Activated CD8-positive, alpha-beta memory T cell treated with anti-CD3 and anti-CD28 coated beads, Interleukin-2, amount 50 U/mL, for 1 hour (primary cell): ENCODE measurements at regions not wholly inside any gene's neighbourhood (a gene's known extent, or its start where the extent isn't known, plus 50 kb on each side); places are given as distances from the start of the nearest gene placed in this dataset.

Experiments used
- DNase-seq: peaks from one replicate; pipeline ENCODE4 v3.0.0-alpha.2; 2020; ENCODE audit errors: extremely low read depth

- DNase-seq: no peak
These were observed 239.2 kb downstream of the MSRB3 start for GRCh38 chr12:65517656-65518210.

DNA sequence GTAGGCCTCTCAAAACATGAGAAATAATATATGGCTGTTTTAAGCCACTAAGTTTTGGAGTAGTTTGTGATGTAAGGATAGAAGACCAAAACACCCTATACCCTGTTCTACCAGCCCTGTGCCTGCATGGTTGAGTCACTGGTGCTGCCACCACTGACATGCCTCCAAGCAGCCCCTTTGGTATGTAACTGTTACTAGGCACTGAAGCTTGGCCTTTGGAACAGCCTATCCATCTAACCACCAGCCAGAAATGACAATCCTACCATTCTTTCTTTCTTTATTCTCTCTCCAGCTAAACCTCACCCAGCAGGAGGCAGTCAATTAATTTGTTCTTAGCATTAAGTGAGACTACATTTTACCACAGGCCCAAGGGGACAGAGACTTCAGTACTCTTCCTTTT, 240.3 kb downstream of the MSRB3 start:
- DNase-seq: no peak

GRCh38 chr12:65520658-65521057, 242.2 kb downstream of the MSRB3 start:
- no peak for DNase-seq

GRCh38 chr12:65522956-65523860, 244.7 kb downstream of the MSRB3 start:
- no peak for DNase-seq

GRCh38 chr12:65524666-65525065, 246.2 kb downstream of the MSRB3 start:
- no peak for DNase-seq

GRCh38 chr12:65525491-65526141, 247.1 kb downstream of the MSRB3 start:
- no peak for DNase-seq

GRCh38 chr12:65526311-65526710, 247.8 kb downstream of the MSRB3 start:
- DNase-seq: no peak

DNA sequence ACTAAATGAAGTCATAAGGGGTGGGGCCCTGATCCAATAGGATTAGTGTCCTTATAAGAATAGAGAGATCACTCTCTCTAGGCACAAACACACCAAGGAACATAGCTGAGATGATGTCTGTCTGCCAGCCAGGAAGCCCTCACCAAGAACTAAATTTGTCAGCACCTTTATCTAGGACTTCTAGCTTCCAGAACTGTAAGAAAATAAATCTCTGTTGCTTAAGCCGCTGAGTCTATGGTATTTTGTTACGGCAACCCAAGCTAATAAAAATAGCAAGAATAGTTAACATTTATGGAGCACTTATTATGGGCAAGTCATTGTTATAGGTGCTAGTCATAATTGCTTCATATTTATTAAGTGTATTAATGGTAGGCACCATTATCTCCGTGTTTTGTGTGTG, 249.6 kb downstream of the MSRB3 start:
- no peak for DNase-seq

GRCh38 chr12:65529106-65529505, 250.6 kb downstream of the MSRB3 start:
- no peak for DNase-seq

- DNase-seq: no peak
These were observed 251.4 kb downstream of the MSRB3 start for GRCh38 chr12:65529771-65530435.

DNA sequence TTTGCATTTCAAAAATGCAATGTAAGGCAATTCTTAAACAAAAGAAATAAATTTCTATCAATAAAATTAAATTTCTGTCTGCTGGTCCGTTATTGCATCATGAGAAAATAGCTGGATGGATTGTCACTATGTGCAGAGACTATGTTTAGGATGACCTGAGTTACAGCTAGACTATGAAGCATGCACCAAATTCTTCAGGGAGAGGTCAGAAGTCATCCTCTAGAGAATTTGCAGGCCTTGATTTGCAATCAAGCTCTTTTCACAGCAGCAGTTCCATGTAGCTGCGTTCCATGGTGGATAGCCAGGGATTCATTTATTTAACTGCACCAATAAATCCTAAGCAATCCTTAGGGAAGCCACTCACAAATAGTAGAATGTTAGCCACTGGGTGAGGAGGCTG, 253.7 kb downstream of the MSRB3 start:
- no peak for DNase-seq

DNA sequence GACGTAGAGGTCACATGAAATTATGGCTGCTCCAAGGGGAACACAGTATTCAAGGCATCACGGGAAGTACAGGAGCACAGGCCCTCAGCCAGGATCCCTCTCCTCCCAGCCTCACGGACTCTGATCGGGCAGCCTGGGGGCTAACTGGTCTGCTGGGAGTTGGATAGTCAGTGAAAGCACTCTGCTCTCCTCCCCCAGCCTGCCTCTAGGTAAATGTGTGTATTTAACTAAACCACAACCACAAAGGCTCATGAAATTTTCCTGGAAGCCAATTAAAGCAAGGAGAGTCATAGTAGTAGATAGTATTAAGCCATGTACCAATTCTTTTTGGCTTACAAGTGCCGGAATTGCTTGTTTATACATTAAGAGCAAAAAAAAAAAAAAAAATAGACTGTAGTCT, 254.3 kb downstream of the MSRB3 start:
- no peak for DNase-seq

- no peak for DNase-seq
These were observed 254.8 kb downstream of the MSRB3 start for GRCh38 chr12:65533177-65533883.

- no peak for DNase-seq
These were observed 255.9 kb downstream of the MSRB3 start for GRCh38 chr12:65534238-65534841.

- DNase-seq: no peak
These were observed 257.5 kb downstream of the MSRB3 start for GRCh38 chr12:65535946-65536345.

DNA sequence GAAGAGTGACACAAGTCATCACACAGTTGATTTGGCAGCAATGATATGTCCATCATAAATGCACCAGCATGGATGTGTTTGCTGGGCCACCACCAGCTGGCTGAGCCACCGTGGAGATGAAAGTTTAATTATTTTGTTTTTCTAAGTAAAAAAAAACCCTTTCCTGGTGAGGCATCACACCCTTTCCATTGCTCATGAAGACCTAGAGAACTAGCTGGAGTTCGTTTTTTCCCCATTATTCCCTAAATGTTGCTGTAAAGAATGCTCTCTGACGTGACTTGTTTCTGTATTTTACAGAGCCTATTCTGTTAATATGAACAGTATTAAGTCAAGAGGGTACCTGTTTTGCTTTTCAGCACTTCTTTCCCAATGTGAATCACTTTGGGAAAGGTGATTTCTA, 257.9 kb downstream of the MSRB3 start:
- DNase-seq: no peak

GRCh38 chr12:65536876-65537681, 258.6 kb downstream of the MSRB3 start:
- DNase-seq: no peak

- DNase-seq: no peak
These were observed 259.5 kb downstream of the MSRB3 start for GRCh38 chr12:65537978-65538377.

GRCh38 chr12:65539023-65539422, 260.5 kb downstream of the MSRB3 start:
- DNase-seq: no peak

- no peak for DNase-seq
These were observed 261.7 kb downstream of the MSRB3 start for GRCh38 chr12:65540140-65540539.
